K562 (cell line): ENCODE measurements at regions not wholly inside any gene's neighbourhood (a gene's known extent, or its start where the extent isn't known, plus 50 kb on each side); places are given as distances from the start of the nearest gene placed in this dataset.

ENCODE experiments used
- ATAC-seq: fragments of 200-7000 bp; cut with Tn5 transposase; 3 replicates; pipeline ENCODE4 v1.9.1; 2020; ENCODE audit warnings: moderate library complexity
- BruUV-seq: library from RNA; stranded (reverse); fragments of 400-500 nt; replicated peaks from 2 replicates; lab custom pipeline; 2021; lab: Mats Ljungman, UMichigan
- CTCF ChIA-PET: fragments of 300-600 bp; formaldehyde crosslinking; extraction: SDS; loops from one replicate; lab custom pipeline; 2021; ENCODE audit warnings: low intra/inter-chr PET ratio; lab: Yijun Ruan, JAX
- POLR2A ChIA-PET: fragments of 300-600, 350-650 bp; sonication (Branson Sonifier 250); formaldehyde crosslinking; extraction: SDS; loops from one replicate; lab custom pipeline; 2021; ENCODE audit warnings: antibody characterized with exemption, inconsistent platforms; lab: Yijun Ruan, JAX
- DNase-seq, 4 experiments: peaks; one replicate each; pipeline versions ENCODE4 v3.0.0 to v3.0.0-alpha.2; 2011 to 2018; ENCODE audit warnings: low spot score in 3 of 4, mixed read lengths in 3 of 4; ENCODE audit errors: extremely low read depth in 1 of 4
- FAIRE-seq: peaks from 2 replicates; lab custom pipeline; 2011; peaks lifted over from hg19 to GRCh38; lab: Jason Lieb, UNC
- H2AFZ ChIP-seq: 2 replicates; pipeline ENCODE4 v1.6.0; 2011; ENCODE audit warnings: low read depth, low read length, control low read depth, inconsistent platforms
- H3K27ac ChIP-seq: fragments of 200-600 bp; 3 replicates; pipeline ENCODE4 v1.8.0; 2011; ENCODE audit warnings: low read depth, mild to moderate bottlenecking, control low read depth, inconsistent platforms, low read length, moderate library complexity, mixed read lengths; ENCODE audit errors: extremely low read depth
- H3K27me3 ChIP-seq, 2 experiments: fragments of 300-600 bp in 1 of 2; 2 replicates in 1 of 2; 3 replicates in 1 of 2; pipeline versions ENCODE4 v1.6.0 to v1.8.0; 2011; ENCODE audit warnings: inconsistent platforms in 2 of 2, low read length in 2 of 2, mild to moderate bottlenecking in 1 of 2, mixed read lengths in 1 of 2, moderate library complexity in 1 of 2; ENCODE audit not compliant: control insufficient read depth in 2 of 2, insufficient read depth in 2 of 2
- H3K36me3 ChIP-seq: fragments of 300-600 bp; 3 replicates; pipeline ENCODE4 v1.8.0; 2011; ENCODE audit warnings: mild to moderate bottlenecking, low read length, inconsistent platforms; ENCODE audit not compliant: control insufficient read depth, insufficient read depth
- H3K4me1 ChIP-seq, 2 experiments: fragments of 200-600 bp in 1 of 2; replicated peaks in 1 of 2; 2 replicates in 1 of 2; 3 replicates in 1 of 2; pipeline versions ENCODE4 v1.5.1 to v1.8.0; 2011; ENCODE audit warnings: inconsistent platforms in 2 of 2, low read length in 2 of 2, mild to moderate bottlenecking in 1 of 2, mixed read lengths in 1 of 2, moderate library complexity in 1 of 2; ENCODE audit not compliant: control insufficient read depth in 2 of 2, insufficient read depth in 2 of 2
- H3K4me2 ChIP-seq: 2 replicates; pipeline ENCODE4 v1.6.1; 2011; ENCODE audit warnings: low read length, control low read depth, inconsistent platforms, mixed read lengths; ENCODE audit not compliant: insufficient read depth
- H3K4me3 ChIP-seq: fragments of 200-600 bp; sonication (generic), shearing (Covaris generic); 2 replicates; pipeline ENCODE4 v1.5.1; 2016; ENCODE audit warnings: control low read depth, inconsistent platforms
- H3K79me2 ChIP-seq: fragments of 200-600 bp; 3 replicates; pipeline ENCODE4 v1.8.0; 2011; ENCODE audit warnings: low read length, inconsistent platforms; ENCODE audit not compliant: control insufficient read depth, insufficient read depth
- H3K9ac ChIP-seq, 2 experiments: 2 replicates each; pipeline versions ENCODE4 v1.6.0 to v1.6.1; 2011; ENCODE audit warnings: low read depth in 2 of 2, low read length in 2 of 2, control low read depth in 1 of 2, inconsistent platforms in 1 of 2, mild to moderate bottlenecking in 1 of 2, mixed read lengths in 1 of 2; ENCODE audit not compliant: insufficient read depth in 1 of 2
- H3K9me1 ChIP-seq: one replicate; pipeline ENCODE4 v1.6.0; 2011; ENCODE audit warnings: inconsistent platforms, mild to moderate bottlenecking, low read length, moderate library complexity; ENCODE audit not compliant: control insufficient read depth, insufficient read depth
- H3K9me3 ChIP-seq: replicated peaks from 2 replicates; pipeline ENCODE4 v1.5.1; 2011; ENCODE audit warnings: low read depth, low read length, inconsistent platforms; ENCODE audit not compliant: control insufficient read depth, insufficient read depth
- H4K20me1 ChIP-seq: replicated peaks from 2 replicates; pipeline ENCODE4 v1.6.1; 2011; ENCODE audit warnings: low read length, inconsistent platforms, mixed read lengths; ENCODE audit not compliant: control insufficient read depth, insufficient read depth
- E2F8 ChIP-seq: fragments of 450-650 bp; IDR thresholded peaks from 2 replicates; pipeline ENCODE4 v1.7.1; 2018; ENCODE audit warnings: mild to moderate bottlenecking, low read depth; ENCODE audit not compliant: partially characterized antibody
- ELF2 ChIP-seq: fragments of 250-450 bp; sonication (Bioruptor Pico); IDR thresholded peaks from 2 replicates; pipeline ENCODE4 v1.5.0; 2021; ENCODE audit warnings: mild to moderate bottlenecking
- HNRNPLL ChIP-seq: fragments of 200-400 bp; formaldehyde crosslinking; IDR thresholded peaks from 2 replicates; pipeline ENCODE4 v1.6.1; 2017; ENCODE audit warnings: low read length, low read depth, mild to moderate bottlenecking; ENCODE audit not compliant: poor library complexity, severe bottlenecking
- IRF9 ChIP-seq: fragments of 450-650 bp; IDR thresholded peaks from 2 replicates; pipeline ENCODE4 v1.6.1; 2016; ENCODE audit warnings: missing biosample characterization, missing genetic modification characterization
- JUNB ChIP-seq: fragments of 450-650 bp; formaldehyde crosslinking; conservative IDR thresholded peaks from 2 replicates; pipeline ENCODE4 v1.4.0; 2020; ENCODE audit warnings: mild to moderate bottlenecking
- MTA3 ChIP-seq: fragments of 450-650 bp; formaldehyde crosslinking; IDR thresholded peaks from 2 replicates; pipeline ENCODE4 v1.6.1; 2017; ENCODE audit warnings: mild to moderate bottlenecking, borderline replicate concordance
- PHB ChIP-seq: fragments of 250-450 bp; sonication (Bioruptor Pico); IDR thresholded peaks from 2 replicates; pipeline ENCODE4 v1.5.0; 2021
- RBBP5 ChIP-seq: fragments of 200-600 bp; sonication (generic); IDR thresholded peaks from 2 replicates; pipeline ENCODE4 v1.6.1; 2012; ENCODE audit warnings: borderline replicate concordance, mild to moderate bottlenecking, low read length, control low read depth, inconsistent platforms; ENCODE audit not compliant: insufficient read depth, poor library complexity, severe bottlenecking
- RFX5 ChIP-seq: IDR thresholded peaks from 2 replicates; pipeline ENCODE4 v1.6.1; 2011; ENCODE audit warnings: low read depth, mild to moderate bottlenecking, improper control_type of control experiment, low read length
- SRSF7 ChIP-seq: fragments of 200-400 bp; formaldehyde crosslinking; optimal IDR thresholded peaks from 2 replicates; pipeline ENCODE3; 2017; ENCODE audit warnings: mild to moderate bottlenecking, low read depth, low read length
- SUPT5H ChIP-seq: fragments of 450-650 bp; IDR thresholded peaks from 2 replicates; pipeline ENCODE4 v1.6.1; 2016
- ZNF551 ChIP-seq: fragments of 250-450 bp; sonication (Bioruptor Pico); IDR thresholded peaks from 2 replicates; pipeline ENCODE4 v1.5.0; 2021; ENCODE audit warnings: mild to moderate bottlenecking, moderate library complexity
- ZNF586 ChIP-seq: fragments of 450-650 bp; formaldehyde crosslinking; conservative IDR thresholded peaks from 2 replicates; pipeline ENCODE4 v1.4.0; 2020; ENCODE audit warnings: mild to moderate bottlenecking, moderate library complexity
- WGBS: fragments of 100-300 bp; shearing (Covaris generic); methylation state at CpG from one replicate; pipeline ENCODE4 v1.1.6; 2016; ENCODE audit warnings: low coverage, mixed read lengths; ENCODE audit not compliant: insufficient coverage; ENCODE audit errors: missing lambda C conversion rate; 5-methylcytosine and 5-hydroxymethylcytosine counted together
- in situ Hi-C: fragments of 300-500 bp; cut with MboI; formaldehyde crosslinking; loops from 4 replicates; pipeline ENCODE4 v1.15.0; 2018; ENCODE audit warnings: inconsistent platforms, mixed read lengths
- intact Hi-C: fragments of 100-400 bp; cut with micrococcal nuclease; formaldehyde crosslinking; loops from 2 replicates; pipeline ENCODE4 v1.14.2; 2022

- DNase-seq (no peak), FAIRE-seq (no peak), ATAC-seq (no peak)
- Histone ChIP-seq H3K9me1 (no peaks in the 10 kb centered on the region), H3K36me3 (no peaks in the 10 kb centered on the region), H2AFZ (no peak overlapping the region), H3K27ac (no peak overlapping the region), H4K20me1 (no peaks in the 10 kb centered on the region), H3K9ac (no peak overlapping the region), H3K79me2 (no peaks in the 10 kb centered on the region), H3K9me3 (no peaks in the 10 kb centered on the region), H3K27me3 (no peaks in the 10 kb centered on the region), H3K4me1 (no peaks in the 10 kb centered on the region), H3K4me2 (no peak overlapping the region), H3K4me3 (no peak overlapping the region)
- intact Hi-C loops (no loop called here), in situ Hi-C loops (no loop called here)
- 0% methylated on average over 1 of the region's 1 CpG for WGBS
- ChIA-PET POLR2A (interaction anchor here (0.6 kb wide), 1 partner anchor 185 kb away, joined by 3 read pairs; no protein-coding TSS in a partner anchor), CTCF (no interaction called here)
- no TSS peak for BruUV-seq
- TF ChIP-seq E2F8: no peak
- TF ChIP-seq MTA3: no peak
- TF ChIP-seq JUNB (CRISPR knock-in tag): no peak
- TF ChIP-seq ZNF586 (CRISPR knock-in tag): no peak
- no peak for TF ChIP-seq SRSF7
- no peak for TF ChIP-seq HNRNPLL
- TF ChIP-seq PHB (CRISPR knock-in tag): no peak
- no peak for TF ChIP-seq ZNF551 (CRISPR knock-in tag)
- no peak for TF ChIP-seq RFX5
- no peak for TF ChIP-seq ELF2 (CRISPR knock-in tag)
- no peak for TF ChIP-seq IRF9 (tag)
- no peak for TF ChIP-seq SUPT5H
- no peak for TF ChIP-seq RBBP5
Observed at GRCh38 chr14:49139593-49139992, 446.6 kb downstream of the RPS29 start.
